ENCODE measurements at regions not wholly inside any gene's neighbourhood (a gene's known extent, or its start where the extent isn't known, plus 50 kb on each side); places are given as distances from the start of the nearest gene placed in this dataset.

GRCh38 chr18:56214706-56215105 lies 423.7 kb downstream of the TXNL1 start:
- DNase-seq: peak; percentile 9

GRCh38 chr18:56210520-56210919 lies 427.9 kb downstream of the TXNL1 start:
- no peak for DNase-seq

GRCh38 chr18:56207989-56208388 lies 430.4 kb downstream of the TXNL1 start:
- no peak for DNase-seq

GRCh38 chr18:56204052-56204451 lies 434.3 kb downstream of the TXNL1 start:
- no peak for DNase-seq

- no peak for DNase-seq
Observed at GRCh38 chr18:56202678-56203077, 435.7 kb downstream of the TXNL1 start.

- DNase-seq: peak; percentile 43
Observed at GRCh38 chr18:56200381-56200911, 437.9 kb downstream of the TXNL1 start.

GRCh38 chr18:56199580-56200330 lies 438.6 kb downstream of the TXNL1 start:
- no peak for DNase-seq

GRCh38 chr18:56197241-56197859 lies 441.0 kb downstream of the TXNL1 start:
- DNase-seq: peak; percentile 6

- DNase-seq: peak; percentile 74
Observed at GRCh38 chr18:56196495-56197225, 441.7 kb downstream of the TXNL1 start.

- DNase-seq: no peak
Observed at GRCh38 chr18:56191334-56191733, 447.1 kb downstream of the TXNL1 start.

GRCh38 chr18:56189615-56190014 lies 448.8 kb downstream of the TXNL1 start:
- DNase-seq: no peak

- no peak for DNase-seq
Observed at GRCh38 chr18:56188529-56189275, 449.7 kb downstream of the TXNL1 start.

GRCh38 chr18:56186319-56186718 lies 452.1 kb downstream of the TXNL1 start:
- DNase-seq: no peak

- no peak for DNase-seq
Observed at GRCh38 chr18:56185126-56185525, 453.3 kb downstream of the TXNL1 start.

- no peak for DNase-seq
Observed at GRCh38 chr18:56176751-56177150, 461.6 kb downstream of the TXNL1 start.

GRCh38 chr18:56175330-56176001 lies 462.9 kb downstream of the TXNL1 start:
- no peak for DNase-seq

GRCh38 chr18:56173542-56174220 lies 464.7 kb downstream of the TXNL1 start:
- no peak for DNase-seq

- DNase-seq: no peak
Observed at GRCh38 chr18:56172527-56172926, 465.9 kb downstream of the TXNL1 start.

- DNase-seq: no peak
Observed at GRCh38 chr18:56171848-56172247, 466.5 kb downstream of the TXNL1 start.

- DNase-seq: peak; percentile 73
Observed at GRCh38 chr18:56168049-56168781, 470.2 kb downstream of the TXNL1 start.

- DNase-seq: no peak
Observed at GRCh38 chr18:56167366-56167765, 471.0 kb downstream of the TXNL1 start.

Measured in NCI-H226 (cell line).